Keratinocyte (primary cell): ENCODE measurements at regions not wholly inside any gene's neighbourhood (a gene's known extent, or its start where the extent isn't known, plus 50 kb on each side); places are given as distances from the start of the nearest gene placed in this dataset.

Experiments
- DNase-seq: peaks from one replicate; pipeline ENCODE4 v3.0.0-alpha.2; 2011; ENCODE audit warnings: low read depth, missing footprints, low spot score
- FAIRE-seq: peaks from 2 replicates; lab custom pipeline; 2011; peaks lifted over from hg19 to GRCh38; lab: Jason Lieb, UNC
- H2AFZ ChIP-seq: 2 replicates; pipeline ENCODE4 v1.6.0; 2012; ENCODE audit warnings: low read length, control low read depth, inconsistent platforms; ENCODE audit not compliant: control insufficient read depth
- H3K27ac ChIP-seq: 2 replicates; pipeline ENCODE4 v1.5.1; 2011; ENCODE audit warnings: low read length; ENCODE audit not compliant: control insufficient read depth, insufficient read depth
- H3K27me3 ChIP-seq: 3 replicates; pipeline ENCODE4 v1.6.0; 2011; ENCODE audit warnings: low read length; ENCODE audit not compliant: control insufficient read depth, insufficient read depth; ENCODE audit errors: extremely low read depth
- H3K36me3 ChIP-seq, 2 experiments: 2 replicates in 1 of 2; 3 replicates in 1 of 2; pipeline ENCODE4 v1.5.1; 2011; ENCODE audit warnings: low read length in 2 of 2, mild to moderate bottlenecking in 1 of 2; ENCODE audit not compliant: control insufficient read depth in 2 of 2, insufficient read depth in 2 of 2; ENCODE audit errors: extremely low read depth in 1 of 2
- H3K4me1 ChIP-seq: 3 replicates; pipeline ENCODE4 v1.5.1; 2011; ENCODE audit warnings: low read length; ENCODE audit not compliant: control insufficient read depth, insufficient read depth; ENCODE audit errors: extremely low read depth
- H3K4me2 ChIP-seq: 3 replicates; pipeline ENCODE4 v1.6.0; 2011; ENCODE audit warnings: low read depth, low read length; ENCODE audit not compliant: control insufficient read depth, insufficient read depth; ENCODE audit errors: extremely low read depth
- H3K4me3 ChIP-seq, 3 experiments: fragments of 200-600 bp in 1 of 3; sonication (generic) in 1 of 3; 2 replicates in 2 of 3; 3 replicates in 1 of 3; pipeline ENCODE4 v1.5.1; 2011 to 2016; ENCODE audit warnings: low read length in 3 of 3, mild to moderate bottlenecking in 3 of 3, control low read depth in 2 of 3, inconsistent platforms in 1 of 3, low read depth in 1 of 3, mixed read lengths in 1 of 3, mixed run types in 1 of 3, moderate library complexity in 1 of 3; ENCODE audit not compliant: control insufficient read depth in 2 of 3, insufficient read depth in 2 of 3; ENCODE audit errors: extremely low read depth in 1 of 3
- H3K79me2 ChIP-seq: 2 replicates; pipeline ENCODE4 v1.6.0; 2012; ENCODE audit warnings: low read length; ENCODE audit not compliant: control insufficient read depth, insufficient read depth
- H3K9ac ChIP-seq: 3 replicates; pipeline ENCODE4 v1.6.0; 2011; ENCODE audit warnings: low read length; ENCODE audit not compliant: control insufficient read depth, insufficient read depth; ENCODE audit errors: extremely low read depth
- H3K9me1 ChIP-seq: 3 replicates; pipeline ENCODE4 v1.6.0; 2011; ENCODE audit warnings: low read length; ENCODE audit not compliant: control insufficient read depth, insufficient read depth; ENCODE audit errors: extremely low read depth
- H3K9me3 ChIP-seq: 2 replicates; pipeline ENCODE4 v1.5.1; 2012; ENCODE audit warnings: low read depth, low read length; ENCODE audit not compliant: control insufficient read depth
- H4K20me1 ChIP-seq: 3 replicates; pipeline ENCODE4 v1.6.0; 2011; ENCODE audit warnings: low read length; ENCODE audit not compliant: control insufficient read depth, insufficient read depth; ENCODE audit errors: extremely low read depth
- EZH2 ChIP-seq: IDR thresholded peaks from one replicate; pipeline ENCODE4 v1.6.1; 2012; ENCODE audit warnings: inconsistent platforms, mild to moderate bottlenecking, low read length, moderate library complexity
- dilution Hi-C: fragments of 300-500 bp; cut with MboI; formaldehyde crosslinking; loops from one replicate; pipeline ENCODE4 v1.7.0; 2020; ENCODE audit warnings: low sequenced_read_pairs; ENCODE audit not compliant: extremely low pct_ligation_motif_present
- TF ChIP-seq, protein P1 (sequence below), 3 experiments: IDR thresholded peaks in 1 of 3; conservative IDR thresholded peaks in 1 of 3; optimal IDR thresholded peaks in 1 of 3; 2 replicates in 2 of 3; 3 replicates in 1 of 3; pipeline versions ENCODE3 to v1.5.1; 2011; ENCODE audit warnings: low read length in 3 of 3, mild to moderate bottlenecking in 3 of 3, moderate library complexity in 2 of 3, control low read depth in 1 of 3, inconsistent platforms in 1 of 3; ENCODE audit not compliant: insufficient read depth in 2 of 3; ENCODE audit errors: extremely low read depth in 1 of 3

DNA sequence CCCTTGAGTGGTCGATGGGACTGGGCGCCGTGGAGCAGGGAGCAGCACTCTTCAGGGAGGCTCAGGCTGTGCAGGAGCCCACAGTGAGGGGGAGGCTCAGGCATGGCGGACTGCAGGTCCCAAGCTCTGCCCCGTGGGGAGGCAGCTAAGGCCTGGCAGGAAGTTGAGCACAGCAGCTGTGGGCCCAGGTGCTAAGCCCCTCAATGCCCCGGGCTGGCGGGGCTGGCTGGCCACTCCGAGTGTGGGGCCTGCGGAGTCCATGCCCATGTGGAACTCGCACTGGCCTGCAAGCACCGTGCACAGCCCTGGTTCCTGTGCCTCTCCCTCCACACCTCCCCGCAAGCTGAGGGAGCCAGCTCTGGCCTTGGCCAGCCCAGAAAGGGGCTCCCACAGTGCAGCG lies 948.4 kb upstream of the EYS start:
- DNase-seq (no peak), FAIRE-seq (no peak)
- Histone ChIP-seq H3K36me3 (no peaks in the 10 kb centered on the region), H3K4me3 (no peak overlapping the region), H3K9me1 (no peaks in the 10 kb centered on the region), H3K27me3 (no peaks in the 10 kb centered on the region), H3K27ac (no peak overlapping the region), H3K4me2 (no peak overlapping the region), H4K20me1 (no peaks in the 10 kb centered on the region), H3K4me1 (no peaks in the 10 kb centered on the region), H3K9ac (no peak overlapping the region), H2AFZ (no peak overlapping the region), H3K79me2 (no peaks in the 10 kb centered on the region), H3K9me3 (no peaks in the 10 kb centered on the region)
- dilution Hi-C loops: no loop called here
- TF ChIP-seq, protein P1, sequence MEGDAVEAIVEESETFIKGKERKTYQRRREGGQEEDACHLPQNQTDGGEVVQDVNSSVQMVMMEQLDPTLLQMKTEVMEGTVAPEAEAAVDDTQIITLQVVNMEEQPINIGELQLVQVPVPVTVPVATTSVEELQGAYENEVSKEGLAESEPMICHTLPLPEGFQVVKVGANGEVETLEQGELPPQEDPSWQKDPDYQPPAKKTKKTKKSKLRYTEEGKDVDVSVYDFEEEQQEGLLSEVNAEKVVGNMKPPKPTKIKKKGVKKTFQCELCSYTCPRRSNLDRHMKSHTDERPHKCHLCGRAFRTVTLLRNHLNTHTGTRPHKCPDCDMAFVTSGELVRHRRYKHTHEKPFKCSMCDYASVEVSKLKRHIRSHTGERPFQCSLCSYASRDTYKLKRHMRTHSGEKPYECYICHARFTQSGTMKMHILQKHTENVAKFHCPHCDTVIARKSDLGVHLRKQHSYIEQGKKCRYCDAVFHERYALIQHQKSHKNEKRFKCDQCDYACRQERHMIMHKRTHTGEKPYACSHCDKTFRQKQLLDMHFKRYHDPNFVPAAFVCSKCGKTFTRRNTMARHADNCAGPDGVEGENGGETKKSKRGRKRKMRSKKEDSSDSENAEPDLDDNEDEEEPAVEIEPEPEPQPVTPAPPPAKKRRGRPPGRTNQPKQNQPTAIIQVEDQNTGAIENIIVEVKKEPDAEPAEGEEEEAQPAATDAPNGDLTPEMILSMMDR (optimal IDR thresholded peaks at IDR 0.05 in 1 of 3, IDR thresholded peaks at IDR 0.05 in 1 of 3, conservative IDR thresholded peaks at IDR 0.05 in 1 of 3; ENCODE audit: extremely low read depth in 1 of 3, insufficient read depth in 2 of 3, low read length in 3 of 3): no peak
- TF ChIP-seq EZH2: no peak

DNA sequence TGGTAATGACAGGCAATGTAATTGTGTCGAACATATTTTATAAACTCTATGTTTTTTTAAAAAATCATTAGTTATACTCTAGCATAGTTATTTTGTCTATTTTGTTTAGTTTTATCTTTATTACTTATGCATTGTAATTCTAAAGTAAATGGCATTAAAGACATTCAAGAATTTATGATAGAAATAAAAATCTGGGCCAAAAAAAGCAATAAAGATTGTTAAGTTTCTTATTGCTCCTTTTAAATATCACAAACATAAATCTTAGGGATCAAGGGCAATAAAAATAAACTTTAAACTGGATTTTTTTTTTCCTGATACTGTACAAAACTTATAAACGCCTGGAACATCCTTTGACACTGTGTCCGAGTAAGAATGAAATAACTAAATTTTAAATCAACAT lies 931.5 kb upstream of the EYS start:
- DNase-seq (no peak), FAIRE-seq (no peak)
- Histone ChIP-seq H2AFZ (no peak overlapping the region), H3K4me2 (no peak overlapping the region), H3K4me3 (no peak overlapping the region), H3K4me1 (no peaks in the 10 kb centered on the region), H3K27ac (no peak overlapping the region), H3K9me1 (no peaks in the 10 kb centered on the region), H3K27me3 (no peaks in the 10 kb centered on the region), H3K36me3 (no peaks in the 10 kb centered on the region), H4K20me1 (no peaks in the 10 kb centered on the region), H3K9me3 (no peaks in the 10 kb centered on the region), H3K79me2 (no peaks in the 10 kb centered on the region), H3K9ac (no peak overlapping the region)
- TF ChIP-seq, protein P1 (optimal IDR thresholded peaks at IDR 0.05 in 1 of 3, IDR thresholded peaks at IDR 0.05 in 1 of 3, conservative IDR thresholded peaks at IDR 0.05 in 1 of 3; ENCODE audit: extremely low read depth in 1 of 3, insufficient read depth in 2 of 3, low read length in 3 of 3): no peak
- TF ChIP-seq EZH2: no peak
- dilution Hi-C loops: no loop called here
